ENCODE measurements at regions not wholly inside any gene's neighbourhood (a gene's known extent, or its start where the extent isn't known, plus 50 kb on each side); places are given as distances from the start of the nearest gene placed in this dataset.

DNA sequence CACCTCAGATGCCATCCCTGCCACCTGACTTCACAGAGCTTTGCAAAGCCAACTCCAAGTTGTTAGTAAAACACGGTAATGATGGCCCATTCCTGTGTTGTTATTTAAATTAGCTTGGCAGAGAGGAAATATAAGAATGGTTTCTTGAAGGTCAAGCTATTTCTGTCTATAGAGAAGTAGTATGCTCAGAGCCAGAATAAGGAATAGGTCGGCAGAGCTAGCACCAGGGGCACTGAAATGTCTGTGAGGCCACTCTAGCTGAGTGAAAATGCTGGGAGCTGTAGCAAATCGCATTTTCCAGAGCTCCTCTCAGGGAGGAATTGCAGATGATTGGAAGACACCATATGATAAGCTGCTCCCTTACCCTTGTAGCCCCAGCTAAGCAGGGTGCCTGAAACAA is 615.4 kb upstream of the NR3C2 start:
- Histone ChIP-seq H3K36me3 (ENCODE audit: low read depth) (no peaks in the 10 kb centered on the region), H3K4me1 (ENCODE audit: low read depth) (no peaks in the 10 kb centered on the region), H3K9me3 (no peaks in the 10 kb centered on the region), H3K4me3 (no peak overlapping the region)
- intact Hi-C loops (cut with DNase I, micrococcal nuclease), result no loop called here
- ATAC-seq (no peak), DNase-seq (no peak)
- TF ChIP-seq, protein P1, sequence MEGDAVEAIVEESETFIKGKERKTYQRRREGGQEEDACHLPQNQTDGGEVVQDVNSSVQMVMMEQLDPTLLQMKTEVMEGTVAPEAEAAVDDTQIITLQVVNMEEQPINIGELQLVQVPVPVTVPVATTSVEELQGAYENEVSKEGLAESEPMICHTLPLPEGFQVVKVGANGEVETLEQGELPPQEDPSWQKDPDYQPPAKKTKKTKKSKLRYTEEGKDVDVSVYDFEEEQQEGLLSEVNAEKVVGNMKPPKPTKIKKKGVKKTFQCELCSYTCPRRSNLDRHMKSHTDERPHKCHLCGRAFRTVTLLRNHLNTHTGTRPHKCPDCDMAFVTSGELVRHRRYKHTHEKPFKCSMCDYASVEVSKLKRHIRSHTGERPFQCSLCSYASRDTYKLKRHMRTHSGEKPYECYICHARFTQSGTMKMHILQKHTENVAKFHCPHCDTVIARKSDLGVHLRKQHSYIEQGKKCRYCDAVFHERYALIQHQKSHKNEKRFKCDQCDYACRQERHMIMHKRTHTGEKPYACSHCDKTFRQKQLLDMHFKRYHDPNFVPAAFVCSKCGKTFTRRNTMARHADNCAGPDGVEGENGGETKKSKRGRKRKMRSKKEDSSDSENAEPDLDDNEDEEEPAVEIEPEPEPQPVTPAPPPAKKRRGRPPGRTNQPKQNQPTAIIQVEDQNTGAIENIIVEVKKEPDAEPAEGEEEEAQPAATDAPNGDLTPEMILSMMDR (IDR thresholded peaks at IDR 0.05), result no peak

DNA sequence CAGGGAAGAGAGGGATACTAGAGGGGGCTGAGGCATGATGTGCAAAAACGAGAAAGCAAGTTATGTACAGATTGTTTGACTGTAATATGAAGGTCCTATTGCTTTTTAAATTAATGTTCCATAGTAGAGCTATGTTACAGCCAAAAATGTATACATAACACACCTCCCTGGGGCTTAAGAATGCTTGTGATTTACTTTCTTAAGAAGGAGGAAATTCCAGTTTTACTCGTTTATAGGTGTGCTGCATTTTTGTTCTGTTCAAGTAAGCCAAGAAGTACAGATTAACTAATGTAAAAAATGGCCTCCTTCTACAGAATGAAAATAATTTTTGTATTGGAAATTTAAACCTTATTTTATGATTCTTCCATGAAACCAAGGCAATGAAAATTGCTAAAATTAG is 614.4 kb upstream of the NR3C2 start:
- ATAC-seq (no peak), DNase-seq (no peak)

DNA sequence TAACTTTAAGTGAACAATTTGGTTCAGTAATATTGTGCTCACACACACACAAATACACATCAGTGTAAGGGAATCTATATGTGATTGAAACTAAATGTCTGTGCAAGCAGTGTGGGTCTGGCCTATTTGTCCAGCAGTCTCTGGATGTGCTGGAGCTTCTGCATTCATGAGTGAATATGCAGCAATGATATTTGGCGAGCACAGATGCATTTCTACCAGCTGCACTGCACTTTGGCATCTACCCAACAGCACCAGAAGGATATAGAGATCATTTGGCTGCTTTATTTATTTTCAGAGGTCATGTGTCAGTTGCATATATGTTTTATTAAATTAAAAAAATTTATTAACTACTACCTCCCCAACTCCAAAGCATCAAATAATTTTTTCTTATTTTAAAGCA is 613.4 kb upstream of the NR3C2 start:
- DNase-seq (no peak), ATAC-seq (no peak)
- H3K4me1 ChIP-seq (ENCODE audit: low read depth), result no peaks in the 10 kb centered on the region
- H3K36me3 ChIP-seq (ENCODE audit: low read depth), result no peaks in the 10 kb centered on the region
- no peaks in the 10 kb centered on the region for H3K9me3 ChIP-seq
- intact Hi-C loops (cut with DNase I, micrococcal nuclease), result no loop called here
- H3K4me3 ChIP-seq, result no peak overlapping the region
- TF ChIP-seq, protein P1 (IDR thresholded peaks at IDR 0.05), result no peak

More for the DNA sequence above, 614.4 kb upstream of the NR3C2 start:
- no peaks in the 10 kb centered on the region for H3K4me1 ChIP-seq (ENCODE audit: low read depth)
- no peaks in the 10 kb centered on the region for H3K9me3 ChIP-seq
- H3K36me3 ChIP-seq (ENCODE audit: low read depth), result no peaks in the 10 kb centered on the region
- no peak overlapping the region for H3K4me3 ChIP-seq
- intact Hi-C loops (cut with DNase I, micrococcal nuclease), result no loop called here
- TF ChIP-seq, protein P1 (IDR thresholded peaks at IDR 0.05), result no peak

DNA sequence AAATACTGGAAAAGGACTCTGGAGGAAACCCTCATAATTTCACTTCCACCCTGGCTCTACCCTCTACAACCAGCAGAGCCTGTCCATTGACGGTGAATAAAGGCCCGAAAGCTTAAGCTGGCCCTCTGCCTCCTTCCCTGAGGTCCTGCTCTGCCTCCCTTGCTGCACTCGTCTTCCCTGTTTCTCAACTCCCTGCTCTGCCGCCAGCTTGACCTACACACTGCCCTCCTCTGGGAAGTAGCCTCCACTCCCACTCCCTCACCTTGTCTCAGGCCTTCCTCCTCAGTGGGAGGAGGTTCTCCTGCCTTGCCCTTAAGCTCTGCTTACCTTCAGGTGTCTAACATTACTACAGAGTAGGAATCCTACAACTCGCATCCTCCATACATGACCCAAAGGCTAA is 608.6 kb upstream of the NR3C2 start:
- H3K4me1 ChIP-seq (ENCODE audit: low read depth), result no peaks in the 10 kb centered on the region
- ATAC-seq (no peak), DNase-seq (no peak)
- TF ChIP-seq, protein P1 (IDR thresholded peaks at IDR 0.05), result no peak
- no peaks in the 10 kb centered on the region for H3K36me3 ChIP-seq (ENCODE audit: low read depth)
- no peaks in the 10 kb centered on the region for H3K9me3 ChIP-seq
- H3K4me3 ChIP-seq, result no peak overlapping the region
- intact Hi-C loops (cut with DNase I, micrococcal nuclease), result no loop called here

DNA sequence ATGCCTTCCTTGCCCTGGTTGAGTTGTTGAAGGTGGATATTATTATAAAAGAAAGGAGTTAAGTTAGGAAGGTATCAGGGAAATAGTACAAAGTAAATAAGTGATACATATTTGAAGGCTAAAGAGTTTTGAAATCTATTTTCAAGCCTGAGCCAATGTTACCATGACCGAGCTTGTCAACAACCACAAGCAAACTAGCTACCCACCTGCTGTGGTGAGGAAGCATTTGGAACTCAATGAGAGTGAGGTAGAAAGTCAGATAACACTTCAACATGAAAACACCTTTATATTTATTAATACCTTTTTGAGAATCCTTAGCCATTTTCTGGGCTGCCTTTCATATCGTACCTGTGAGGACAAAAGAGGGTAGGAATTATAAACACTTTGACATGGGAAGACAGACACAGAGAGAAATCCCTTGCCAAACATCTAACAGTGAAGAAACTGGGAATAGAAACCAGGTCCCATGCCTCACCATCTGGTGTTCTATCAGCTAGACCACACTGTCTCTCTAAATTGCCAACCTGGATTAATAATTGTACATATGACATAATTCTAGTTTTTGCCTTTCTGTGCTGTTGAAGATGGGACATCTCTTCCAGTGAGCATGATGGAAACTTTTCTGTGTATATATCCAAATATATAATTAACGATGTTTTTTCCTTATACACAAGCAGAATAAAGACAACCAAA is 606.4 kb upstream of the NR3C2 start:
- ATAC-seq, result no peak
- H3K36me3 ChIP-seq (ENCODE audit: low read depth), result no peaks in the 10 kb centered on the region
- no peaks in the 10 kb centered on the region for H3K9me3 ChIP-seq
- intact Hi-C loops (cut with DNase I, micrococcal nuclease), result no loop called here
- TF ChIP-seq, protein P1 (IDR thresholded peaks at IDR 0.05), result no peak
- DNase-seq, result no peak
- H3K4me3 ChIP-seq, result no peak overlapping the region
- no peaks in the 10 kb centered on the region for H3K4me1 ChIP-seq (ENCODE audit: low read depth)

DNA sequence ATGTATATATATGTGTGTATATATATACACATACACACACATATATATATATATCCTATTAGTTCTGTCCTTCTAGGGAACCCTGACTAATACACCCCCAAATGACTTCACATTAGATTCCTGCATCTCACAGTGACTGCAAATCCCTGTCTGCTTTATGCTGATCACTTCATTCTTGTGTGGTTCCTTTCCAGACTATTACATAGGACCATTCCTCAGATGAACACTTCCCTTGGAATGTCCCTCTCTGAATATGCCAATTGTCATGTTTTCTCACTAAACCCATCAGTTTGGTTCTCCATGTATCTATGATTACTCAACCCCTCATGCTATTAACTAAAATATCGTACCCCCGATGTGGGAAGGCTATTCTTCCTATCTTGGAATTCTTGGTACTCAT is 605.2 kb upstream of the NR3C2 start:
- Histone ChIP-seq H3K9me3 (no peaks in the 10 kb centered on the region), H3K36me3 (ENCODE audit: low read depth) (no peaks in the 10 kb centered on the region), H3K4me1 (ENCODE audit: low read depth) (no peaks in the 10 kb centered on the region), H3K4me3 (no peak overlapping the region)
- intact Hi-C loops (cut with DNase I, micrococcal nuclease), result no loop called here
- TF ChIP-seq, protein P1 (IDR thresholded peaks at IDR 0.05), result no peak
- ATAC-seq (no peak), DNase-seq (no peak)

Data from mucosa of descending colon (tissue), 3 donors.